CD4-positive, alpha-beta memory T cell (primary cell): ENCODE measurements at regions not wholly inside any gene's neighbourhood (a gene's known extent, or its start where the extent isn't known, plus 50 kb on each side); places are given as distances from the start of the nearest gene placed in this dataset.

Experiments used
- CTCF ChIA-PET: fragments of 350-600 bp; sonication (Branson Sonifier 250); formaldehyde crosslinking; loops from one replicate; lab custom pipeline; 2021; ENCODE audit warnings: inconsistent platforms; ENCODE audit not compliant: partially characterized antibody; lab: Charles Lee
- POLR2A ChIA-PET: fragments of 350-600 bp; sonication (Branson Sonifier 250); formaldehyde crosslinking; loops from one replicate; lab custom pipeline; 2021; ENCODE audit not compliant: partially characterized antibody; lab: Charles Lee
- DNase-seq, 5 donors: peaks; one replicate each; pipeline versions ENCODE4 v3.0.0 to v3.0.0-alpha.2; 2020 to 2022; ENCODE audit warnings: mixed read lengths in 1 of 5
- H3K27ac ChIP-seq: one replicate; pipeline ENCODE4 v1.7.0; 2013; ENCODE audit warnings: low read depth, low read length
- H3K27me3 ChIP-seq: 2 replicates; pipeline ENCODE4 v1.7.0; 2013; ENCODE audit warnings: mild to moderate bottlenecking, low read length, moderate library complexity; ENCODE audit not compliant: insufficient read depth
- H3K36me3 ChIP-seq: 2 replicates; pipeline ENCODE4 v1.7.0; 2013; ENCODE audit warnings: mild to moderate bottlenecking, low read length, moderate library complexity; ENCODE audit not compliant: insufficient read depth
- H3K4me1 ChIP-seq: 2 replicates; pipeline ENCODE4 v1.7.0; 2013; ENCODE audit warnings: mild to moderate bottlenecking, low read length, moderate library complexity; ENCODE audit not compliant: insufficient read depth
- H3K4me3 ChIP-seq, 2 donors: one replicate each; pipeline ENCODE4 v1.7.0; 2013; ENCODE audit warnings: low read length in 2 of 2, mild to moderate bottlenecking in 1 of 2
- H3K9me3 ChIP-seq, 2 donors: one replicate each; pipeline ENCODE4 v1.7.0; 2013; ENCODE audit warnings: low read length in 2 of 2, control low read depth in 1 of 2; ENCODE audit not compliant: control insufficient read depth in 1 of 2
- H3K27ac Mint-ChIP-seq, 7 donors: one replicate each; pipeline ENCODE4 v1.8.0; 2020 to 2021; ENCODE audit warnings: mixed read lengths in 7 of 7, mild to moderate bottlenecking in 6 of 7, inconsistent platforms in 3 of 7, moderate library complexity in 3 of 7
- H3K27me3 Mint-ChIP-seq, 2 donors: one replicate each; pipeline ENCODE4 v1.8.0; 2020 to 2021; ENCODE audit warnings: mixed read lengths in 2 of 2
- H3K36me3 Mint-ChIP-seq, 2 donors: one replicate each; pipeline ENCODE4 v1.8.0; 2020 to 2021; ENCODE audit warnings: mixed read lengths in 2 of 2, inconsistent platforms in 1 of 2, mild to moderate bottlenecking in 1 of 2
- H3K4me1 Mint-ChIP-seq, 4 donors: one replicate each; pipeline ENCODE4 v1.8.0; 2020 to 2021; ENCODE audit warnings: mixed read lengths in 4 of 4, mild to moderate bottlenecking in 1 of 4
- H3K4me3 Mint-ChIP-seq, 8 donors: one replicate each; pipeline ENCODE4 v1.8.0; 2020 to 2021; ENCODE audit warnings: mixed read lengths in 8 of 8, mild to moderate bottlenecking in 7 of 8, moderate library complexity in 6 of 8, inconsistent platforms in 3 of 8
- H3K9me3 Mint-ChIP-seq, 8 donors: one replicate each; pipeline ENCODE4 v1.8.0; 2020 to 2021; ENCODE audit warnings: mixed read lengths in 8 of 8, mild to moderate bottlenecking in 5 of 8, inconsistent platforms in 3 of 8, moderate library complexity in 1 of 8
- intact Hi-C: fragments of 100-400 bp; cut with micrococcal nuclease; formaldehyde crosslinking; loops from one replicate; pipeline ENCODE4 v1.15.1; 2023

DNA sequence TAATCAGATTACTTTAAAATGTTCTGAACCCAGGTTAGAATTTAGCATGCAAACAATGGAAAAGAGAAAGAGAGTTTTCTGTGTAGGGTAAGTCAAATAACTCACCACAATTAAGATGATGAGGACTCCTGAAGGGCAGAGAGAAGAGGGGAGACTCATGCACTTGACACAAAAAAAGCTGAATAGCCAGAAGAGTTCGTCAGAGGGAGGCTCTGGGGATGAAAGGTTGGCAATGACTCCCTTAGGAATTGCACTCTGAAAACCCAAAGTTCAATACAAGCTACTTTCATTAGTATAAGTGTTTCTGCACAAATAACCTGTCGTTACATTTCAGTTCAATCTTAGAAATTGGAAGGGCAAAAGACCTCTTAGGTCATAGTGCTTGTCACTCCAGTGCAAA, 434.4 kb upstream of the PCDH9 start:
- POLR2A ChIA-PET = no interaction called here
- H3K36me3 ChIP-seq = no peaks in the 10 kb centered on the region

DNA sequence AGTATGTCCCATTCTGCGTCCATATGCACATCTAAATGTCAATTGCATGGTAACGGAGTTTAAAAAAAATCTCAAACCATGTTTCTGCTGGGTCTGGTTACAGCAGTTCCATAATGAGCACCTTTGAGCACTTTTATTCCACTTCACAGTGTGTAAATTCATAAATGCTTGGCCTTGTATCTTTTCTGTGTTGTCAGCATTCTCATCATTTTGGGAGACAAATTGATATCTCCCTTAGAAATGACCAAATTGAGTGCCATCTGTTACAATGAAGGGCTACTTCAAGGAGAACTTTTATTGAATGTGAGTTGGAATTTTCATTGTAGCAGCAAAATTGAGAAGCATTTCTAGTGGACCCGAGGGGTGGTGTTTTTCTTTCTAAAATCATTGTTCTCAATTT, 432.9 kb upstream of the PCDH9 start:
- Mint-ChIP-seq H3K36me3 (no peaks in the 10 kb centered on the region), H3K4me3 (no peak overlapping the region), H3K9me3 (peaks cover 0 to 8% (median 2%) of the 10 kb centered on the region in 8 donors), H3K4me1 (no peaks in the 10 kb centered on the region), H3K27me3 (no peaks in the 10 kb centered on the region), H3K27ac (no peak overlapping the region)
- intact Hi-C loops = no loop called here
- Histone ChIP-seq H3K27me3 (no peaks in the 10 kb centered on the region), H3K4me1 (no peaks in the 10 kb centered on the region), H3K36me3 (no peaks in the 10 kb centered on the region), H3K4me3 (no peak overlapping the region), H3K9me3 (no peaks in the 10 kb centered on the region), H3K27ac (no peak overlapping the region)
- no peak for DNase-seq
- POLR2A ChIA-PET = no interaction called here
- CTCF ChIA-PET = no interaction called here

More for the DNA sequence above, 434.4 kb upstream of the PCDH9 start:
- no peak overlapping the region for H3K4me3 Mint-ChIP-seq
- H3K9me3 Mint-ChIP-seq = peaks cover 0 to 11% (median 3%) of the 10 kb centered on the region in 8 donors
- DNase-seq = no peak
- no peak overlapping the region for H3K27ac Mint-ChIP-seq
- Histone ChIP-seq H3K4me3 (no peak overlapping the region), H3K4me1 (no peaks in the 10 kb centered on the region), H3K9me3 (no peaks in the 10 kb centered on the region), H3K27ac (no peak overlapping the region), H3K27me3 (no peaks in the 10 kb centered on the region)
- H3K36me3 Mint-ChIP-seq = no peaks in the 10 kb centered on the region
- H3K27me3 Mint-ChIP-seq = no peaks in the 10 kb centered on the region
- CTCF ChIA-PET = no interaction called here
- no peaks in the 10 kb centered on the region for H3K4me1 Mint-ChIP-seq
- intact Hi-C loops = no loop called here

DNA sequence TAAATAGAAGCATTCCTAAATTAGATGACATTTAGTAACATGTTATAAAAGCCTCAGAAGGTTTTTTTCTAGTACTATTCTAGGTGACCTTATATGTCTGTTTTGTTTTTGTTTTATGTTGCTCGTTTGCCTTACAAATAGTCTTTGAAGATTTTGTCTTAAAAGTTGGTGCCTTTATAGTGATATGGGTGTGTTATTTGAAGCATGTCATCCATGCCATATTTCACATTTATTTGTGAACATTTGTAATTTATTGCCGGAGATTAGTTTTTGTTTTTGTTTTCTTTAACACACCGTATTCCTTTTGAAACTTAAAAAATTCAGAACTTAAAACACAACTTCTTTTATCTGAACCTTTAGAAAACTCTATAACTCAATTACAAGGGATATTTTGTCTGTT, 422.8 kb upstream of the PCDH9 start:
- Mint-ChIP-seq H3K27me3 (no peaks in the 10 kb centered on the region), H3K4me1 (no peaks in the 10 kb centered on the region), H3K27ac (no peak overlapping the region), H3K9me3 (peaks cover 0 to 8% (median 4%) of the 10 kb centered on the region in 8 donors), H3K36me3 (no peaks in the 10 kb centered on the region), H3K4me3 (no peak overlapping the region)
- Histone ChIP-seq H3K4me3 (no peak overlapping the region), H3K9me3 (no peaks in the 10 kb centered on the region), H3K36me3 (no peaks in the 10 kb centered on the region), H3K4me1 (no peaks in the 10 kb centered on the region), H3K27ac (no peak overlapping the region), H3K27me3 (no peaks in the 10 kb centered on the region)
- DNase-seq = no peak
- ChIA-PET POLR2A (no interaction called here), CTCF (no interaction called here)
- intact Hi-C loops = no loop called here

DNA sequence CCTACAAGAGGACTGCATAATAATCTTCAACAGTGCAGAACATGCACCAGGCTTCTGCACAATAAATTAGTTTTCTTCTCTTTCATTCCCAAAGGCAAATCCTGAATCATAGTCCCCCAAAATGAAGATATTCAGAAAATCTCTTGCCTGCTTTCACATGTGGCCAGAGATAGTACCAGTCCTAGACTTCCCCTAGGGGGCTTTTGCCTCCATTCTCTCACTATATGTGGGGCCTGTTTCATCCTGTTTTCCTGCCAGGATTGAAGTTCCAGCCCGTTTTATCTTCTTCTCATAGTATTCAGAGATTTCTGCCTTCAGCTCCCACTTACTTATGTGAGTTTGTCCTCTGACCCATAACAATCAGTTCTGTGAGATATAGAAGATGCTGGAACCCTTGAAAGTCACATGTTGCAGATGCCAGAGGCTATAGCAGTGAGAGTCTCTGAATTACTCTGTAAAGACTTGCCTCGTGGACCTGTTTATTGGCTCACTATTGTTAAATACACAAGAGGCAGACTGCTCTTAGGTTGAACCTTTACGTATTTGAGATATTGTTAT, 421.9 kb upstream of the PCDH9 start:
- H3K4me1 ChIP-seq = no peaks in the 10 kb centered on the region
- Mint-ChIP-seq H3K36me3 (no peaks in the 10 kb centered on the region), H3K27ac (no peak overlapping the region), H3K4me1 (no peaks in the 10 kb centered on the region), H3K4me3 (no peak overlapping the region), H3K9me3 (peaks cover 0 to 8% (median 3%) of the 10 kb centered on the region in 8 donors), H3K27me3 (no peaks in the 10 kb centered on the region)
- no peak overlapping the region for H3K27ac ChIP-seq
- no peak for DNase-seq
- H3K9me3 ChIP-seq = no peaks in the 10 kb centered on the region
- H3K36me3 ChIP-seq = no peaks in the 10 kb centered on the region
- ChIA-PET CTCF (no interaction called here), POLR2A (no interaction called here)
- H3K4me3 ChIP-seq = no peak overlapping the region
- no peaks in the 10 kb centered on the region for H3K27me3 ChIP-seq
- intact Hi-C loops = no loop called here

DNA sequence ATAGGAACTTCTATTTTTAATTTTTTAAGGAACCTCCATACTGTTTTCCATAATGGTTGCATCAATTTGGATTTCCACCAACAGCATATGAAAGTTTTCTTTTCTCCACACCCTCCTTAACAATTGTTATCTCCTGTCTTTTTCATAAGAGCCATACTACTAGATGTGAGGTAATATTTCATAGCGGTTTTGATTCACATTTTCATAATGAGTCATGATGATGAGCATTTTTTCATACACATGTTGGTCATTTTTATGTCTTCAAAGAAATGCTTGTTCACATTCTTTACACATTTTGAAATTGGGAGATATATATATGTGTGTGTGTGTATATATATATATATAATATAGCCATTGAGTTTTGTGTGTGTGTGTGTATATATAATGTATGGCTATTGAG, 420.3 kb upstream of the PCDH9 start:
- POLR2A ChIA-PET = no interaction called here
- Mint-ChIP-seq H3K4me3 (no peak overlapping the region), H3K36me3 (no peaks in the 10 kb centered on the region), H3K4me1 (no peaks in the 10 kb centered on the region), H3K27ac (no peak overlapping the region), H3K27me3 (no peaks in the 10 kb centered on the region), H3K9me3 (peaks cover 0 to 6% (median 3%) of the 10 kb centered on the region in 8 donors)
- Histone ChIP-seq H3K9me3 (no peaks in the 10 kb centered on the region), H3K36me3 (no peaks in the 10 kb centered on the region), H3K27ac (no peak overlapping the region), H3K4me3 (no peak overlapping the region), H3K27me3 (no peaks in the 10 kb centered on the region), H3K4me1 (no peaks in the 10 kb centered on the region)
- intact Hi-C loops = no loop called here
- DNase-seq = no peak
- CTCF ChIA-PET = no interaction called here

DNA sequence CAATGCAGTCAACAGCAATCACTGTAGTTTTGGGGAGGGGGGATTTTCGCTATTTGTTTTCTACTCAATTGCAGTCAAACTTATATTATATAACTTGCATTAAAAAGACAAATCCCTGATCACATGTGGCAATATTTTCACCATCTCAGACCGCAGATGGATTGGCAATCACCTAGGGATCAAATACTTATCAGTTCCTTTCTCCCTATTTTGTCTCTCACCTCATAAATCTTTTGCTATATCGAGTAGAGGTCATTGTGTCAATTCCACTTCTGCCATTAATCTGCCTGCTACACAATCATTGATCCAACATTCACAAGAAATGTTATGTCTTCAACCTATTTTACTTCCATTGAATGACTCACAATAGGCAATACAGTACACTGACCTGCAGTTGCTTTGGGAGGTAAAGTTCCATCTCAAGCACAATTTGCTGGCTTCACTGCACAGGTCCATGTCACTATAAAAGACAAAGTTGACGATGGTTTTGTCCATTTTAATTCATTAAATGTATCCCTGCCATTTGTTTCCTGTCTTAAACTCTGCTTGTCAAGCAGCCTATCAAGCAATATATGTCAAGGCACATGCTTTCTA, 415.8 kb upstream of the PCDH9 start:
- ChIA-PET CTCF (no interaction called here), POLR2A (no interaction called here)
- H3K27me3 ChIP-seq = no peaks in the 10 kb centered on the region
- no peak overlapping the region for H3K27ac ChIP-seq
- no peaks in the 10 kb centered on the region for H3K36me3 ChIP-seq
- peaks cover 0 to 18% (median 7%) of the 10 kb centered on the region in 8 donors for H3K9me3 Mint-ChIP-seq
- no peaks in the 10 kb centered on the region for H3K27me3 Mint-ChIP-seq
- H3K27ac Mint-ChIP-seq = no peak overlapping the region
- no peak overlapping the region for H3K4me3 Mint-ChIP-seq
- no peak for DNase-seq
- no peak overlapping the region for H3K4me3 ChIP-seq
- intact Hi-C loops = no loop called here
- no peaks in the 10 kb centered on the region for H3K36me3 Mint-ChIP-seq
- H3K4me1 ChIP-seq = no peaks in the 10 kb centered on the region
- H3K4me1 Mint-ChIP-seq = no peaks in the 10 kb centered on the region
- peaks cover 0 to 6% of the 10 kb centered on the region in 2 donors for H3K9me3 ChIP-seq

DNA sequence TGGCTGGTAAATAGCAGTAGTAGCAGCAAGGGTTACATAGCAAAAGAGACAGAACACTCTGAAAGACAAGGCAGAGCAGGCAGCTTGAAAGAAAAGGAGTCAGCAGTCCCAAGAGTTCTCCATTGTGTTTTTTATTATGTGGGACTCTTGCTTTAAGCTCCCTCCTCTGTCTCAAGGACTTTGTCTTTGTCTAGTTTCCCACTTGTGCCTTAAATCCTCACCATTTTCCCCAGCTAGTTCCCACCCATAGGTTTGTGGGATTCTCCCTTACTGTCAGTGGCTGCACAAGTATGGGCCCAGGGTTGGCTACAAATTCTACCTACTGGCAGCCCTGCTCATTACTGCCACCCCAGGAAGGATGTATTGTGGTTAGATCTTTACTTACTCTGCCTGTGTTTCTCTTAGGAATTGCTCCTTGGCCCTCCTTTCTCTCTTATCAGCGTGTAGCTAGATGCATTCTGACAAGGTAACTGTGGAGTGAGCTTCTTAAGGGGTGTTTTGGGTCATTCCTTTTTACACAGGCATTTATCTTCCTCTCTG, 413.4 kb upstream of the PCDH9 start:
- Histone ChIP-seq H3K36me3 (no peaks in the 10 kb centered on the region), H3K4me3 (no peak overlapping the region), H3K27ac (no peak overlapping the region), H3K9me3 (peaks cover 0 to 6% of the 10 kb centered on the region in 2 donors), H3K4me1 (no peaks in the 10 kb centered on the region), H3K27me3 (no peaks in the 10 kb centered on the region)
- Mint-ChIP-seq H3K27me3 (no peaks in the 10 kb centered on the region), H3K4me1 (no peaks in the 10 kb centered on the region), H3K4me3 (no peak overlapping the region), H3K36me3 (no peaks in the 10 kb centered on the region), H3K9me3 (peaks cover 0 to 26% (median 8%) of the 10 kb centered on the region in 8 donors), H3K27ac (no peak overlapping the region)
- ChIA-PET POLR2A (no interaction called here), CTCF (no interaction called here)
- intact Hi-C loops = no loop called here
- DNase-seq = no peak
